Thyroid gland (tissue), 4 donors: ENCODE measurements at regions not wholly inside any gene's neighbourhood (a gene's known extent, or its start where the extent isn't known, plus 50 kb on each side); places are given as distances from the start of the nearest gene placed in this dataset.

Source experiments
- CTCF ChIP-seq, 6 experiments: fragments of 200-600 bp in 3 of 6; fragments of 450-650 bp in 3 of 6; sonication (generic) in 3 of 6; IDR thresholded peaks; one replicate each; pipeline ENCODE4 v1.5.1; 2016 to 2019; ENCODE audit warnings: antibody characterized with exemption in 6 of 6, mild to moderate bottlenecking in 2 of 6, inconsistent platforms in 1 of 6, moderate library complexity in 1 of 6
- POLR2A ChIP-seq, 2 donors: fragments of 450-650 bp; IDR thresholded peaks; one replicate each; pipeline ENCODE4 v1.6.1; 2017; ENCODE audit warnings: antibody characterized with exemption in 2 of 2, mild to moderate bottlenecking in 2 of 2, moderate library complexity in 1 of 2

GRCh38 chr9:14488421-14489190, 174.7 kb upstream of the NFIB start:
- TF ChIP-seq CTCF (IDR thresholded peaks at IDR 0.05), result no peak
- TF ChIP-seq POLR2A (IDR thresholded peaks at IDR 0.05), result no peak
